GM23248 (cell line): ENCODE measurements at regions not wholly inside any gene's neighbourhood (a gene's known extent, or its start where the extent isn't known, plus 50 kb on each side); places are given as distances from the start of the nearest gene placed in this dataset.

ENCODE experiments used
- EZH2 ChIP-seq: fragments of 200-600 bp; sonication (generic); IDR thresholded peaks from 2 replicates; pipeline ENCODE4 v1.6.1; 2018; ENCODE audit warnings: antibody characterized with exemption, mild to moderate bottlenecking; ENCODE audit not compliant: insufficient read depth, poor library complexity, severe bottlenecking
- EZH2phosphoT487 ChIP-seq: fragments of 200-600 bp; sonication (generic); IDR thresholded peaks from 2 replicates; pipeline ENCODE4 v1.6.1; 2018; ENCODE audit warnings: antibody characterized with exemption, moderate library complexity, mild to moderate bottlenecking, low read depth; ENCODE audit not compliant: insufficient read depth

- TF ChIP-seq EZH2 (no peak), EZH2phosphoT487 (no peak)
Observed at GRCh38 chr14:65926935-65927700, 514.6 kb downstream of the FUT8 start.
